ENCODE measurements at regions not wholly inside any gene's neighbourhood (a gene's known extent, or its start where the extent isn't known, plus 50 kb on each side); places are given as distances from the start of the nearest gene placed in this dataset.

- DNase-seq: peak; percentile 45
Measured at GRCh38 chr3:190229632-190230424, 92.4 kb downstream of the CLDN1 start.

GRCh38 chr3:190227064-190227463, 95.2 kb downstream of the CLDN1 start:
- in situ Hi-C loops (cut with HindIII; ENCODE audit: low pct_ligation_motif_present, low sequenced_read_pairs): no loop called here
- Histone ChIP-seq H3K27me3 (replicated peaks) (no peaks in the 10 kb centered on the region), H3K4me3 (ENCODE audit: low read depth, low read length) (no peak overlapping the region), H3K36me3 (replicated peaks) (no peaks in the 10 kb centered on the region), H3K27ac (no peak overlapping the region)
- no peak for DNase-seq
- TF ChIP-seq CTCF (IDR thresholded peaks at IDR 0.05; ENCODE audit: low read depth, low read length, missing control alignments): no peak

More at GRCh38 chr3:190229632-190230424, 92.4 kb downstream of the CLDN1 start:
- H3K27ac ChIP-seq: peak overlapping the region; percentile 23
- in situ Hi-C loops (cut with HindIII; ENCODE audit: low pct_ligation_motif_present, low sequenced_read_pairs): no loop called here
- H3K27me3 ChIP-seq (replicated peaks): no peaks in the 10 kb centered on the region
- no peak overlapping the region for H3K4me3 ChIP-seq (ENCODE audit: low read depth, low read length)
- H3K36me3 ChIP-seq (replicated peaks): no peaks in the 10 kb centered on the region
- TF ChIP-seq CTCF (IDR thresholded peaks at IDR 0.05; ENCODE audit: low read depth, low read length, missing control alignments): no peak

GRCh38 chr3:190224863-190225692, 97.2 kb downstream of the CLDN1 start:
- Histone ChIP-seq H3K36me3 (replicated peaks) (no peaks in the 10 kb centered on the region), H3K4me3 (ENCODE audit: low read depth, low read length) (no peak overlapping the region), H3K27me3 (replicated peaks) (no peaks in the 10 kb centered on the region), H3K27ac (no peak overlapping the region)
- in situ Hi-C loops (cut with HindIII; ENCODE audit: low pct_ligation_motif_present, low sequenced_read_pairs): no loop called here
- peak; percentile 28 for DNase-seq
- peak; percentile 55 for TF ChIP-seq CTCF (IDR thresholded peaks at IDR 0.05; ENCODE audit: low read depth, low read length, missing control alignments)

- no peak for TF ChIP-seq CTCF (IDR thresholded peaks at IDR 0.05; ENCODE audit: low read depth, low read length, missing control alignments)
- Histone ChIP-seq H3K4me3 (ENCODE audit: low read depth, low read length) (no peak overlapping the region), H3K36me3 (replicated peaks) (no peaks in the 10 kb centered on the region), H3K27ac (no peak overlapping the region), H3K27me3 (replicated peaks) (no peaks in the 10 kb centered on the region)
- in situ Hi-C loops (cut with HindIII; ENCODE audit: low pct_ligation_motif_present, low sequenced_read_pairs): no loop called here
- DNase-seq: no peak
Measured at GRCh38 chr3:190224456-190224855, 97.8 kb downstream of the CLDN1 start.

GRCh38 chr3:190222916-190223315, 99.3 kb downstream of the CLDN1 start:
- Histone ChIP-seq H3K4me3 (ENCODE audit: low read depth, low read length) (no peak overlapping the region), H3K27ac (no peak overlapping the region), H3K36me3 (replicated peaks) (no peaks in the 10 kb centered on the region), H3K27me3 (replicated peaks) (no peaks in the 10 kb centered on the region)
- TF ChIP-seq CTCF (IDR thresholded peaks at IDR 0.05; ENCODE audit: low read depth, low read length, missing control alignments): no peak
- in situ Hi-C loops (cut with HindIII; ENCODE audit: low pct_ligation_motif_present, low sequenced_read_pairs): no loop called here
- DNase-seq: no peak

Data from brain microvascular endothelial cell (primary cell).